Psoas muscle (tissue), 7 donors: ENCODE measurements at regions not wholly inside any gene's neighbourhood (a gene's known extent, or its start where the extent isn't known, plus 50 kb on each side); places are given as distances from the start of the nearest gene placed in this dataset.

Experiments
- ATAC-seq, 4 donors: fragments of 200-7000 bp; cut with Tn5 transposase; one replicate each; pipeline ENCODE4 v1.9.1; 2020; ENCODE audit warnings: moderate library complexity in 3 of 4, mild to moderate bottlenecking in 2 of 4
- DNase-seq, 2 donors: peaks; one replicate each; pipeline ENCODE4 v3.0.0-alpha.2; 2020
- H3K27ac ChIP-seq: fragments of 200-600 bp; one replicate; pipeline ENCODE4 v1.8.0; 2022
- H3K27me3 ChIP-seq, 3 donors: fragments of 200-600 bp in 1 of 3; one replicate each; pipeline versions ENCODE4 v1.6.1 to v1.8.0; 2013 to 2022; ENCODE audit warnings: low read length in 2 of 3, mild to moderate bottlenecking in 2 of 3, moderate library complexity in 1 of 3; ENCODE audit not compliant: insufficient read depth in 3 of 3
- H3K36me3 ChIP-seq, 2 donors: fragments of 200-600 bp in 1 of 2; one replicate each; pipeline versions ENCODE4 v1.6.1 to v1.8.0; 2013 to 2022; ENCODE audit warnings: low read depth in 1 of 2, mild to moderate bottlenecking in 1 of 2, moderate library complexity in 1 of 2; ENCODE audit not compliant: insufficient read depth in 1 of 2
- H3K4me1 ChIP-seq: fragments of 200-600 bp; one replicate; pipeline ENCODE4 v1.8.0; 2022
- H3K4me3 ChIP-seq: fragments of 200-600 bp; one replicate; pipeline ENCODE4 v1.8.0; 2022; ENCODE audit warnings: mild to moderate bottlenecking
- H3K9me3 ChIP-seq: fragments of 200-600 bp; one replicate; pipeline ENCODE4 v1.8.0; 2022
- WGBS, 3 donors: extraction: QIAGEN DNeasy Blood & Tissue Kit; methylation state at CpG; one replicate each; pipeline versions ENCODE4 v1.1.6 to v1.1.7; 2013; 5-methylcytosine and 5-hydroxymethylcytosine counted together
- intact Hi-C, 2 donors: fragments of 100-400 bp; cut with DNase I; formaldehyde crosslinking; loops; one replicate each; pipeline versions ENCODE4 v1.11.0 to v1.14.2; 2022
- TF ChIP-seq, protein P1 (sequence below): fragments of 200-600 bp; IDR thresholded peaks from one replicate; pipeline ENCODE4 v1.8.0; 2022; ENCODE audit warnings: antibody characterized with exemption
- donor health status: healthy with polysubstance abuse.
- donor health status: DM: no; HTN: no; CAD: no; lungs with moderate emphysema.
- donor health status: Bipolar disorder and iron deficiency.
- donor health status: healthy.
- donor health status: DM: yes; HTN: yes; CAD: no.
- donor health status: DM: no; HTN: no; CAD: no.
- donor health status: DM: yes; HTN: yes; CAD: no.

- no peak overlapping the region for H3K27ac ChIP-seq
- ATAC-seq (no peak), DNase-seq (no peak)
- TF ChIP-seq, protein P1, sequence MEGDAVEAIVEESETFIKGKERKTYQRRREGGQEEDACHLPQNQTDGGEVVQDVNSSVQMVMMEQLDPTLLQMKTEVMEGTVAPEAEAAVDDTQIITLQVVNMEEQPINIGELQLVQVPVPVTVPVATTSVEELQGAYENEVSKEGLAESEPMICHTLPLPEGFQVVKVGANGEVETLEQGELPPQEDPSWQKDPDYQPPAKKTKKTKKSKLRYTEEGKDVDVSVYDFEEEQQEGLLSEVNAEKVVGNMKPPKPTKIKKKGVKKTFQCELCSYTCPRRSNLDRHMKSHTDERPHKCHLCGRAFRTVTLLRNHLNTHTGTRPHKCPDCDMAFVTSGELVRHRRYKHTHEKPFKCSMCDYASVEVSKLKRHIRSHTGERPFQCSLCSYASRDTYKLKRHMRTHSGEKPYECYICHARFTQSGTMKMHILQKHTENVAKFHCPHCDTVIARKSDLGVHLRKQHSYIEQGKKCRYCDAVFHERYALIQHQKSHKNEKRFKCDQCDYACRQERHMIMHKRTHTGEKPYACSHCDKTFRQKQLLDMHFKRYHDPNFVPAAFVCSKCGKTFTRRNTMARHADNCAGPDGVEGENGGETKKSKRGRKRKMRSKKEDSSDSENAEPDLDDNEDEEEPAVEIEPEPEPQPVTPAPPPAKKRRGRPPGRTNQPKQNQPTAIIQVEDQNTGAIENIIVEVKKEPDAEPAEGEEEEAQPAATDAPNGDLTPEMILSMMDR = no peak
- no peaks in the 10 kb centered on the region for H3K9me3 ChIP-seq
- H3K27me3 ChIP-seq = peaks cover 0 to 12% (median 7%) of the 10 kb centered on the region in 3 donors
- 90 to 96% (median 96%) methylated on average over 10 of the region's 10 CpGs for WGBS, 3 donors
- H3K36me3 ChIP-seq = no peaks in the 10 kb centered on the region
- no peak overlapping the region for H3K4me3 ChIP-seq
- intact Hi-C loops = no loop called here
- no peaks in the 10 kb centered on the region for H3K4me1 ChIP-seq
These were observed 127.5 kb downstream of the RIPK4 start for GRCh38 chr21:41639336-41639735.

DNA sequence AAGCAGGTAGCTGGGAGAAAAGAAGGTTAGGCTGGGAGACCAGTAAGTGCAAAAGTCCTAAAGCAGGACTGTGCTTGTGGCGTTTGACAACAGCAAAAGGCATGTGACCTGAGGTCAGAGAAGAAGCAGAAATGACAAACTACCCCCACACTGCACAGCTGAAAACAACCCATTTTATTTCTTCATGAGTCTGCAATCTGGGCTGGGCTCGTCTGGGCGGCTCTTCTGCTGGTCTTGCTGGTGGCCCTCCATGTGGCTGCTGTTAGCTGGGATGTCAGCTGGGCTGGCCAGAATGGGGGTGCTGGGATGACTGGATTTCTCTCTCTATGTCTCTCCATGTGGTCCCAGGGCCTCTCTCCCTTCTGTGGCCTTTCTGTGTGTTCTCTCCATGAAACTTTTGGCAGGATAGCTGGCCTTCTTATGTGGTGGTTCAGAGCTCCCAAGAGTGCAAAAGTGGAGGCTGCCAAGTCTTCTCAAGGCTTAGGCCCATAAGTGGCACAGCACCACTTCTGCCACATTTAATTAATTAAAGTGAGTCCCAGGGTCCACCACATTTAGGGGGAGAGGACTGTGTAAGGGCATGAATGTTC, 128.6 kb downstream of the RIPK4 start:
- Histone ChIP-seq H3K36me3 (no peaks in the 10 kb centered on the region), H3K4me1 (no peaks in the 10 kb centered on the region), H3K27ac (no peak overlapping the region), H3K9me3 (no peaks in the 10 kb centered on the region), H3K27me3 (peaks cover 0 to 12% (median 7%) of the 10 kb centered on the region in 3 donors), H3K4me3 (no peak overlapping the region)
- ATAC-seq (no peak), DNase-seq (no peak)
- intact Hi-C loops = no loop called here
- WGBS, 3 donors = 92 to 96% (median 96%) methylated on average over 3 of the region's 3 CpGs
- TF ChIP-seq, protein P1 = no peak

DNA sequence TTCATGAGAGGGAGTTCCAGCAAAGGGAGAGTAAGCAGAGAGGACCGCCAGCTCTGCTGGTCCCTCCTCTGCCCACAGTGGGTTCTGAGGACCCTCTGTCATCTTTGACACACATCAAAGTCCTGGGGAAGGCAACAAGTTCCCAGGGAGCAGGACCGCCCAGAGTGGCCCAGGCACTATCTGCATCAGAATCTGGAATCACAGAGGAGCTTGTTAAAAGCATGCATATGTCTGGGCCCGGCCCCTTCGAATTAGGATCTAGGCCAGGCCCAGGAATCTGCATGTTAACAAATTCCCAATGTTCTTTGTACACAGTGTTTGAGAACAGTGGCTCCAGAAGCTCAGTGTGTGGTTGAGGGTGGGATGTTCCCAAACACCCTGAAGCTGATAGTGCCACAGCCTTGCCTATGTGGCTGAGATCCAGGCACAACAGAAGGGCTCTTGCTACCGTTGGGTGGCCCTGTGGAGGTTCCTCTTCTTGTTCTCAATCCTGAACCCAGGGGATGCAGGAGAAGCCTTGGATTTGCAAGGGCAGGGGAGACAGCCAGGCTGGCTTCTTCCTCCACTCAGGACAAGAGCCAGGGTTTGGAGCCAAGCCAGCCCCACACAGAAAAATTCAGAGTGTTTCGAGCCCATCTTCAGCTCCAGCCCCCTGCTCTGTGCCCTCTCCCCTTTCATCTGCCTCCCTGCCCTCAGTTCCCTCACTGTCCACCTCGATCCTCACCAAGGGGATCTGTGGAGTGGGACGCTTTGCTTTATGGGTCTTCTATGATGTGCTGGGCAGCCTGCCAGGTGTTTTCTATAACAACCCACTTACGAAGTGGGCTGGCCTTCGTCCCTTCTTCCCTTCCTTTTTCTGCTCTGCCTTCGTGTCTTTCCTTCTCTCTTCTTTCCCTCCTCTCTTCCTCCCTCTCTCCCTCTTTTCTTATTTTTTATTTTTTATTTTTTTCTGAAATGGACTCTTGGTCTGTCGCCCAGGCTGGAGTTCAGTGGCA, 129.0 kb upstream of the TMPRSS2 start:
- Histone ChIP-seq H3K4me3 (no peak overlapping the region), H3K9me3 (no peaks in the 10 kb centered on the region), H3K36me3 (no peaks in the 10 kb centered on the region), H3K4me1 (no peaks in the 10 kb centered on the region), H3K27ac (no peak overlapping the region), H3K27me3 (peaks cover 0 to 12% (median 7%) of the 10 kb centered on the region in 3 donors)
- TF ChIP-seq, protein P1 = no peak
- 66 to 73% (median 68%) methylated on average over 12 of the region's 12 CpGs for WGBS, 3 donors
- intact Hi-C loops = no loop called here
- DNase-seq (no peak), ATAC-seq (no peak)

DNA sequence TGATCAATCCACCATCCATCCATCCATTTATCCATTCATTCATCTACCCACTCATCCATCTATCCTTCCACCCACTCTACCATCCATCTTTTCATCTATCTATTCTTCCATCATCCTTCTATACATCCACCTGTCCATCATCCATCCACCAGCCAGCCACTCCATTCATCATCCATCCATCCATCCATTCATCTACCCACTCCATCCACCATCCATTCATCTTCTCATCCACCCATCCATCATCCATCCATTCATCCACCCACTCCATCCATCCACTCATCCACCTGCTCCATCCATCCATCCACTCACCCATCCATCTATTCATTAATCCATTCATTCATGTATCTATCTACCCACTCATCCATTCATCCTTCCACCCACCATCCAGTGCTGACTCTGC, 127.9 kb upstream of the TMPRSS2 start:
- no peak for ATAC-seq
- TF ChIP-seq, protein P1 = no peak
- no peaks in the 10 kb centered on the region for H3K9me3 ChIP-seq
- no peak overlapping the region for H3K27ac ChIP-seq
- no peaks in the 10 kb centered on the region for H3K4me1 ChIP-seq
- no peaks in the 10 kb centered on the region for H3K36me3 ChIP-seq
- H3K27me3 ChIP-seq = peaks cover 0 to 12% (median 7%) of the 10 kb centered on the region in 3 donors
- DNase-seq = no peak
- intact Hi-C loops = no loop called here
- H3K4me3 ChIP-seq = no peak overlapping the region
